ENCODE measurements at regions not wholly inside any gene's neighbourhood (a gene's known extent, or its start where the extent isn't known, plus 50 kb on each side); places are given as distances from the start of the nearest gene placed in this dataset.

- H3K27me3 ChIP-seq (ENCODE audit: control insufficient read depth, insufficient read depth, low read length): no peaks in the 10 kb centered on the region
- H3K79me2 ChIP-seq (ENCODE audit: control insufficient read depth, insufficient read depth, low read length): no peaks in the 10 kb centered on the region
- no peak overlapping the region for H3K27ac ChIP-seq (ENCODE audit: insufficient read depth, low read length)
- no peak for DNase-seq (ENCODE audit: low read depth in 2 of 2)
- no peak overlapping the region for H2AFZ ChIP-seq (ENCODE audit: low read length)
- H3K4me1 ChIP-seq (ENCODE audit: control insufficient read depth, extremely low read depth, insufficient read depth, low read length): peaks cover 2% of the 10 kb centered on the region
- TF ChIP-seq EZH2 (IDR thresholded peaks at IDR 0.05; ENCODE audit: low read length, missing control alignments) (no peak), CTCF (conservative IDR thresholded peaks at IDR 0.05 in 1 of 2, IDR thresholded peaks at IDR 0.05 in 1 of 2; ENCODE audit: low read depth in 1 of 2, low read length in 2 of 2) (no peak)
- H3K9ac ChIP-seq (ENCODE audit: insufficient read depth, low read length): no peak overlapping the region
- H3K36me3 ChIP-seq (ENCODE audit: control insufficient read depth, insufficient read depth, low read length): no peaks in the 10 kb centered on the region
- no peaks in the 10 kb centered on the region for H3K9me3 ChIP-seq (ENCODE audit: control insufficient read depth, insufficient read depth, low read depth, low read length)
- H3K4me2 ChIP-seq (ENCODE audit: extremely low read depth, insufficient read depth, low read length): no peak overlapping the region
- no peak overlapping the region for H3K4me3 ChIP-seq (replicated peaks in 1 of 4; ENCODE audit: control extremely low read depth in 1 of 4, insufficient read depth in 1 of 4, low read depth in 3 of 4, low read length in 4 of 4)
- no peaks in the 10 kb centered on the region for H4K20me1 ChIP-seq (ENCODE audit: control insufficient read depth, extremely low read depth, insufficient read depth, low read length)
Measured at GRCh38 chr11:92397221-92397755, 172.7 kb downstream of the FAT3 start.

GRCh38 chr11:92399705-92400104 lies 175.1 kb downstream of the FAT3 start:
- no peak overlapping the region for H3K4me2 ChIP-seq (ENCODE audit: extremely low read depth, insufficient read depth, low read length)
- no peaks in the 10 kb centered on the region for H3K9me3 ChIP-seq (ENCODE audit: control insufficient read depth, insufficient read depth, low read depth, low read length)
- no peaks in the 10 kb centered on the region for H4K20me1 ChIP-seq (ENCODE audit: control insufficient read depth, extremely low read depth, insufficient read depth, low read length)
- TF ChIP-seq EZH2 (IDR thresholded peaks at IDR 0.05; ENCODE audit: low read length, missing control alignments) (no peak), CTCF (conservative IDR thresholded peaks at IDR 0.05 in 1 of 2, IDR thresholded peaks at IDR 0.05 in 1 of 2; ENCODE audit: low read depth in 1 of 2, low read length in 2 of 2) (peak in 1 of 2 donors; percentile 36)
- no peaks in the 10 kb centered on the region for H3K27me3 ChIP-seq (ENCODE audit: control insufficient read depth, insufficient read depth, low read length)
- H3K4me3 ChIP-seq (replicated peaks in 1 of 4; ENCODE audit: control extremely low read depth in 1 of 4, insufficient read depth in 1 of 4, low read depth in 3 of 4, low read length in 4 of 4): no peak overlapping the region
- no peak overlapping the region for H2AFZ ChIP-seq (ENCODE audit: low read length)
- no peak overlapping the region for H3K27ac ChIP-seq (ENCODE audit: insufficient read depth, low read length)
- peaks cover 2% of the 10 kb centered on the region for H3K4me1 ChIP-seq (ENCODE audit: control insufficient read depth, extremely low read depth, insufficient read depth, low read length)
- H3K36me3 ChIP-seq (ENCODE audit: control insufficient read depth, insufficient read depth, low read length): no peaks in the 10 kb centered on the region
- no peak overlapping the region for H3K9ac ChIP-seq (ENCODE audit: insufficient read depth, low read length)
- no peak for DNase-seq (ENCODE audit: low read depth in 2 of 2)
- H3K79me2 ChIP-seq (ENCODE audit: control insufficient read depth, insufficient read depth, low read length): no peaks in the 10 kb centered on the region

GRCh38 chr11:92401520-92401919 lies 176.9 kb downstream of the FAT3 start:
- Histone ChIP-seq H3K9me3 (ENCODE audit: control insufficient read depth, insufficient read depth, low read depth, low read length) (no peaks in the 10 kb centered on the region), H3K4me3 (replicated peaks in 1 of 4; ENCODE audit: control extremely low read depth in 1 of 4, insufficient read depth in 1 of 4, low read depth in 3 of 4, low read length in 4 of 4) (no peak overlapping the region), H3K4me2 (ENCODE audit: extremely low read depth, insufficient read depth, low read length) (no peak overlapping the region), H3K4me1 (ENCODE audit: control insufficient read depth, extremely low read depth, insufficient read depth, low read length) (peaks cover 2% of the 10 kb centered on the region), H3K9ac (ENCODE audit: insufficient read depth, low read length) (no peak overlapping the region), H4K20me1 (ENCODE audit: control insufficient read depth, extremely low read depth, insufficient read depth, low read length) (no peaks in the 10 kb centered on the region), H3K27me3 (ENCODE audit: control insufficient read depth, insufficient read depth, low read length) (no peaks in the 10 kb centered on the region), H2AFZ (ENCODE audit: low read length) (no peak overlapping the region), H3K36me3 (ENCODE audit: control insufficient read depth, insufficient read depth, low read length) (no peaks in the 10 kb centered on the region), H3K27ac (ENCODE audit: insufficient read depth, low read length) (no peak overlapping the region), H3K79me2 (ENCODE audit: control insufficient read depth, insufficient read depth, low read length) (no peaks in the 10 kb centered on the region)
- TF ChIP-seq CTCF (conservative IDR thresholded peaks at IDR 0.05 in 1 of 2, IDR thresholded peaks at IDR 0.05 in 1 of 2; ENCODE audit: low read depth in 1 of 2, low read length in 2 of 2) (no peak), EZH2 (IDR thresholded peaks at IDR 0.05; ENCODE audit: low read length, missing control alignments) (no peak)
- DNase-seq (ENCODE audit: low read depth in 2 of 2): no peak
